Right lobe of liver (tissue), 6 donors: ENCODE measurements at regions not wholly inside any gene's neighbourhood (a gene's known extent, or its start where the extent isn't known, plus 50 kb on each side); places are given as distances from the start of the nearest gene placed in this dataset.

Source experiments
- ATAC-seq, 4 donors: fragments of 200-7000 bp; cut with Tn5 transposase; one replicate each; pipeline ENCODE4 v1.9.1; 2020; ENCODE audit warnings: mild to moderate bottlenecking in 4 of 4, moderate library complexity in 4 of 4
- DNase-seq, 3 donors: peaks; one replicate each; pipeline ENCODE4 v3.0.0-alpha.2; 2020
- H3K27ac ChIP-seq, 3 donors: fragments of 200-600 bp; one replicate each; pipeline ENCODE4 v1.8.0; 2022
- H3K27me3 ChIP-seq, 2 donors: fragments of 200-600 bp; one replicate each; pipeline ENCODE4 v1.8.0; 2022
- H3K36me3 ChIP-seq, 4 donors: fragments of 200-600 bp; sonication (generic) in 1 of 4; one replicate each; pipeline versions ENCODE4 v1.5.1 to v1.8.0; 2017 to 2022; ENCODE audit warnings: control low read depth in 1 of 4
- H3K4me1 ChIP-seq, 4 donors: fragments of 200-600 bp; sonication (generic) in 1 of 4; one replicate each; pipeline versions ENCODE4 v1.5.1 to v1.8.0; 2017 to 2022; ENCODE audit warnings: control low read depth in 1 of 4
- H3K4me3 ChIP-seq, 3 donors: fragments of 200-600 bp; one replicate each; pipeline ENCODE4 v1.8.0; 2022
- H3K9me3 ChIP-seq, 4 donors: fragments of 200-600 bp; sonication (generic) in 1 of 4; one replicate each; pipeline versions ENCODE4 v1.5.1 to v1.8.0; 2017 to 2022; ENCODE audit warnings: control low read depth in 1 of 4
- CTCF ChIP-seq, 4 donors: fragments of 200-600 bp in 3 of 4; fragments of 450-650 bp in 1 of 4; IDR thresholded peaks; one replicate each; pipeline versions ENCODE4 v1.5.1 to v1.8.0; 2016 to 2022; ENCODE audit warnings: antibody characterized with exemption in 4 of 4, mild to moderate bottlenecking in 2 of 4
- POLR2A ChIP-seq: fragments of 450-650 bp; IDR thresholded peaks from one replicate; pipeline ENCODE4 v1.6.1; 2017; ENCODE audit warnings: antibody characterized with exemption, mild to moderate bottlenecking
- WGBS: methylation state at CpG from one replicate; pipeline ENCODE4 v1.1.6; 2018; ENCODE audit warnings: low coverage, low lambda C conversion rate; ENCODE audit not compliant: insufficient coverage; ENCODE audit errors: missing lambda C conversion rate; 5-methylcytosine and 5-hydroxymethylcytosine counted together
- intact Hi-C, 2 donors: fragments of 100-400 bp; cut with DNase I; formaldehyde crosslinking; loops; one replicate each; pipeline versions ENCODE4 v1.11.2 to v1.14.1; 2022
- donor health status: DM: no; HTN: yes; CAD: no.
- donor health status: DM: no; HTN: no; CAD: no.
- donor health status: DM: no; HTN: no; CAD: no.
- donor health status: DM: no; HTN: yes; CAD: no.
- donor health status: DM: no; HTN: yes; CAD: no.

GRCh38 chr4:156672492-156673305 is 298.9 kb downstream of the PDGFC start:
- no peaks in the 10 kb centered on the region for H3K36me3 ChIP-seq
- no peaks in the 10 kb centered on the region for H3K4me1 ChIP-seq
- DNase-seq (no peak), ATAC-seq (no peak)
- no peaks in the 10 kb centered on the region for H3K9me3 ChIP-seq
- no peaks in the 10 kb centered on the region for H3K27me3 ChIP-seq
- no peak overlapping the region for H3K4me3 ChIP-seq
- no peak overlapping the region for H3K27ac ChIP-seq
- intact Hi-C loops = no loop called here
- 42% methylated on average over 5 of the region's 6 CpGs for WGBS
- TF ChIP-seq POLR2A = no peak
- TF ChIP-seq CTCF (IDR thresholded peaks at IDR 0.05) = no peak

GRCh38 chr4:156665780-156666366 is 305.7 kb downstream of the PDGFC start:
- no peak overlapping the region for H3K4me3 ChIP-seq
- TF ChIP-seq CTCF (IDR thresholded peaks at IDR 0.05) (no peak), POLR2A (no peak)
- no peaks in the 10 kb centered on the region for H3K27me3 ChIP-seq
- intact Hi-C loops = no loop called here
- no peak overlapping the region for H3K27ac ChIP-seq
- H3K4me1 ChIP-seq = no peaks in the 10 kb centered on the region
- ATAC-seq (no peak), DNase-seq (no peak)
- 72% methylated on average over 3 of the region's 3 CpGs for WGBS
- H3K36me3 ChIP-seq = no peaks in the 10 kb centered on the region
- H3K9me3 ChIP-seq = no peaks in the 10 kb centered on the region

GRCh38 chr4:156663663-156664062 is 307.9 kb downstream of the PDGFC start:
- H3K27me3 ChIP-seq = no peaks in the 10 kb centered on the region
- TF ChIP-seq CTCF (IDR thresholded peaks at IDR 0.05) (no peak), POLR2A (no peak)
- no peaks in the 10 kb centered on the region for H3K36me3 ChIP-seq
- H3K9me3 ChIP-seq = no peaks in the 10 kb centered on the region
- no peak overlapping the region for H3K4me3 ChIP-seq
- no peak for ATAC-seq
- 22% methylated on average over 1 of the region's 1 CpG for WGBS
- no peaks in the 10 kb centered on the region for H3K4me1 ChIP-seq
- intact Hi-C loops = no loop called here
- H3K27ac ChIP-seq = no peak overlapping the region
- DNase-seq = no peak

- Histone ChIP-seq H3K4me1 (no peaks in the 10 kb centered on the region), H3K36me3 (no peaks in the 10 kb centered on the region), H3K9me3 (no peaks in the 10 kb centered on the region), H3K27me3 (no peaks in the 10 kb centered on the region), H3K4me3 (no peak overlapping the region), H3K27ac (no peak overlapping the region)
- WGBS = 53% methylated on average over 1 of the region's 1 CpG
- ATAC-seq = no peak
- TF ChIP-seq CTCF (IDR thresholded peaks at IDR 0.05) (no peak), POLR2A (no peak)
- intact Hi-C loops = no loop called here
- DNase-seq = no peak
Observed at GRCh38 chr4:156662921-156663320, 308.7 kb downstream of the PDGFC start.
